Fibroblast of skin of left quadriceps (primary cell): ENCODE measurements at regions not wholly inside any gene's neighbourhood (a gene's known extent, or its start where the extent isn't known, plus 50 kb on each side); places are given as distances from the start of the nearest gene placed in this dataset.

Source experiments
- DNase-seq, 2 experiments: peaks; one replicate each; pipeline ENCODE4 v3.0.0-alpha.2; 2013; ENCODE audit warnings: low read depth in 2 of 2

GRCh38 chr20:17017232-17017631, 209.6 kb upstream of the PCSK2 start:
- DNase-seq, result no peak

GRCh38 chr20:17021481-17021880, 205.4 kb upstream of the PCSK2 start:
- DNase-seq, result no peak

- no peak for DNase-seq
These were observed 203.8 kb upstream of the PCSK2 start for GRCh38 chr20:17023036-17023435.

GRCh38 chr20:17023806-17024205, 203.0 kb upstream of the PCSK2 start:
- DNase-seq, result no peak

- DNase-seq, result peak; percentile 43 to 44
These were observed 202.2 kb upstream of the PCSK2 start for GRCh38 chr20:17024513-17025119.

- no peak for DNase-seq
These were observed 200.5 kb upstream of the PCSK2 start for GRCh38 chr20:17026346-17026745.

- DNase-seq, result no peak
These were observed 197.1 kb upstream of the PCSK2 start for GRCh38 chr20:17029698-17030097.

GRCh38 chr20:17036541-17036940, 190.3 kb upstream of the PCSK2 start:
- peak; percentile 12 to 20 for DNase-seq

- DNase-seq, result no peak
These were observed 184.7 kb upstream of the PCSK2 start for GRCh38 chr20:17042122-17042521.

GRCh38 chr20:17043323-17043722, 183.5 kb upstream of the PCSK2 start:
- no peak for DNase-seq

- DNase-seq, result no peak
These were observed 181.9 kb upstream of the PCSK2 start for GRCh38 chr20:17044891-17045290.

- DNase-seq, result peak in 1 of 2 experiments; percentile 7
These were observed 167.4 kb upstream of the PCSK2 start for GRCh38 chr20:17059465-17059864.

GRCh38 chr20:17061715-17062114, 165.1 kb upstream of the PCSK2 start:
- no peak for DNase-seq

- no peak for DNase-seq
These were observed 164.1 kb upstream of the PCSK2 start for GRCh38 chr20:17062712-17063111.

- no peak for DNase-seq
These were observed 159.9 kb upstream of the PCSK2 start for GRCh38 chr20:17066902-17067301.

GRCh38 chr20:17068084-17068711, 158.6 kb upstream of the PCSK2 start:
- DNase-seq, result no peak

GRCh38 chr20:17077030-17077429, 149.8 kb upstream of the PCSK2 start:
- no peak for DNase-seq

GRCh38 chr20:17083738-17084137, 143.1 kb upstream of the PCSK2 start:
- peak; percentile 4 to 8 for DNase-seq

GRCh38 chr20:17084909-17085308, 141.9 kb upstream of the PCSK2 start:
- DNase-seq, result no peak

- no peak for DNase-seq
These were observed 133.1 kb upstream of the PCSK2 start for GRCh38 chr20:17093782-17094181.

GRCh38 chr20:17097603-17098002, 129.2 kb upstream of the PCSK2 start:
- DNase-seq, result no peak

- DNase-seq, result no peak
These were observed 126.3 kb upstream of the PCSK2 start for GRCh38 chr20:17100506-17100905.

GRCh38 chr20:17107127-17107526, 119.7 kb upstream of the PCSK2 start:
- no peak for DNase-seq

GRCh38 chr20:17108896-17109295, 117.9 kb upstream of the PCSK2 start:
- DNase-seq, result no peak
